ENCODE measurements at regions not wholly inside any gene's neighbourhood (a gene's known extent, or its start where the extent isn't known, plus 50 kb on each side); places are given as distances from the start of the nearest gene placed in this dataset.
"Not testable (repeated sequence)": the region's sequence is repeated elsewhere in the genome, so short reads cannot be mapped to it uniquely, and the experiment has no call there.

DNA sequence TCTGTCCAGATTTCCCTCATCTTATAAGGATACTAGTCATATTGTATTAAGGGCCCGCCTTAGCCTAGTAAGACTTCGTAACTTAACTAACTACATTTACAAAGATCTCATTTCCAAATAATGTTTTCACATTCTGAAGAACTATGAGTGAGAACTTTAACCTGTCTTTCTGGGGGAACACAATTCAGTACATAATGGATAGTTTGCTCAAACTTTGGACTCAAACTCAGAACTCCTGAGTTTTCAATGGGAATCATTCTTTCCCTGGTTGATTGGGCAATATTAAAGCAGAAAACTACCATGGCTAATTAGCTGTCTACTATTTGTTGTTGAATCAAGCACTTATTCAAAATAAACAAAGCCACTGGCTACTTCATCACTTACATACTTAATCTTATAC lies 522.9 kb downstream of the REEP3 start:
- TF ChIP-seq ZNF8 (CRISPR knock-in tag; IDR thresholded peaks at IDR 0.05) (no peak), ZFP3 (CRISPR knock-in tag; IDR thresholded peaks at IDR 0.05) (no peak), SNAI2 (CRISPR knock-in tag; IDR thresholded peaks at IDR 0.05) (no peak)
- ATAC-seq: no peak

DNA sequence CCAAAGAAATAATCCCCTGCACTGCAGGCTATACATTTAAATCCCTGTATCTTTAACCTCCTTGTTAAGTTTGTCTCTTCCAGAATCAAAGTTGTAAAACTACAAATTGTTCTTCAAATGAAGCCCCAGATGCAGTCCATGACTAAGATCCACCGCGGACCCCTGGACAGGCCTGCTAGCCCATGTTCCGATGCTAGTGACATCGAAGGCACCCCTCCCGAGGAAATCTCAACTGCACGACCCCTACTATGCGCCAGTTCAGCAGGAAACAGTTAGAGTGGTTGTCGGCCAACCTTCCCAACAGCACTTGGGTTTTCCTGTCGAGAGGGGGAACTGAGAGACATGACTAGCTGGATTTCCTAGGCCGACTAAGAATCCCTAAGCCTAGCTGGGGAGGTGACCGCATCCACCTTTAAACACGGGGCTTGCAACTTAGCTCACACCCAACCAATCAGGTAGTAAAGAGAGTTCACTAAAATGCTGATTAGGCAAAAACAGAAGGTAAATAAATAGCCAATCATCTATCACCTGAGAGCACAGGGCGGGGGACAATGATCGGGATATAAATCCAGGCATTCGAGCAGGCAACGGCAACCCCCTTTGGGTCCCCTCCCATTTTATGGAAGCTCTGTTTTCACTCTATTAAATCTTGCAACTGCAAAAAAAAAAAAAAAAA lies 523.9 kb downstream of the REEP3 start:
- ATAC-seq: not testable (repeated sequence)

DNA sequence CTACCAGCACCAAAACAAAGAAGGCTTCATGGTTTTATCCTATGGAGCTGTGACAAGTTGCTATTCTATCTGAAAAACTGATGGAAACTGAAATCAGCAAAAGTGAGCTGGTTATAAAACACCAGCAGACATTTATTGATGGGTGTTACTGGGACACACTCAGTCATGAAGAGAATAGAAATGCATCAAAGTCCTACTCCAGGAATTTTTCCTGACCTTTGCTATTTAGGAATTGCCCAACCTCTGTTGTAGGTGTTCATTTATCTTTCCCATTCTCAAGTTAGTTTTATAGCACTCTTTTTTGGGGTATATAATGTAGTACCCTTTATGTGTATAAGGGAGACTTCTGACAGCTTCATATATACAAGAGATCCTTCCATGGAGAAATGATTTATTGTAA lies 533.2 kb downstream of the REEP3 start:
- TF ChIP-seq, protein P1, sequence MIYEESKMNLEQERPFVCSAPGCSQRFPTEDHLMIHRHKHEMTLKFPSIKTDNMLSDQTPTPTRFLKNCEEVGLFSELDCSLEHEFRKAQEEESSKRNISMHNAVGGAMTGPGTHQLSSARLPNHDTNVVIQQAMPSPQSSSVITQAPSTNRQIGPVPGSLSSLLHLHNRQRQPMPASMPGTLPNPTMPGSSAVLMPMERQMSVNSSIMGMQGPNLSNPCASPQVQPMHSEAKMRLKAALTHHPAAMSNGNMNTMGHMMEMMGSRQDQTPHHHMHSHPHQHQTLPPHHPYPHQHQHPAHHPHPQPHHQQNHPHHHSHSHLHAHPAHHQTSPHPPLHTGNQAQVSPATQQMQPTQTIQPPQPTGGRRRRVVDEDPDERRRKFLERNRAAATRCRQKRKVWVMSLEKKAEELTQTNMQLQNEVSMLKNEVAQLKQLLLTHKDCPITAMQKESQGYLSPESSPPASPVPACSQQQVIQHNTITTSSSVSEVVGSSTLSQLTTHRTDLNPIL (CRISPR knock-in tag; IDR thresholded peaks at IDR 0.05; ENCODE audit: low read depth): no peak
- TF ChIP-seq SNAI2 (CRISPR knock-in tag; IDR thresholded peaks at IDR 0.05) (no peak), BACH2 (CRISPR knock-in tag; IDR thresholded peaks at IDR 0.05; ENCODE audit: borderline replicate concordance) (no peak)
- TF ChIP-seq, protein P2, sequence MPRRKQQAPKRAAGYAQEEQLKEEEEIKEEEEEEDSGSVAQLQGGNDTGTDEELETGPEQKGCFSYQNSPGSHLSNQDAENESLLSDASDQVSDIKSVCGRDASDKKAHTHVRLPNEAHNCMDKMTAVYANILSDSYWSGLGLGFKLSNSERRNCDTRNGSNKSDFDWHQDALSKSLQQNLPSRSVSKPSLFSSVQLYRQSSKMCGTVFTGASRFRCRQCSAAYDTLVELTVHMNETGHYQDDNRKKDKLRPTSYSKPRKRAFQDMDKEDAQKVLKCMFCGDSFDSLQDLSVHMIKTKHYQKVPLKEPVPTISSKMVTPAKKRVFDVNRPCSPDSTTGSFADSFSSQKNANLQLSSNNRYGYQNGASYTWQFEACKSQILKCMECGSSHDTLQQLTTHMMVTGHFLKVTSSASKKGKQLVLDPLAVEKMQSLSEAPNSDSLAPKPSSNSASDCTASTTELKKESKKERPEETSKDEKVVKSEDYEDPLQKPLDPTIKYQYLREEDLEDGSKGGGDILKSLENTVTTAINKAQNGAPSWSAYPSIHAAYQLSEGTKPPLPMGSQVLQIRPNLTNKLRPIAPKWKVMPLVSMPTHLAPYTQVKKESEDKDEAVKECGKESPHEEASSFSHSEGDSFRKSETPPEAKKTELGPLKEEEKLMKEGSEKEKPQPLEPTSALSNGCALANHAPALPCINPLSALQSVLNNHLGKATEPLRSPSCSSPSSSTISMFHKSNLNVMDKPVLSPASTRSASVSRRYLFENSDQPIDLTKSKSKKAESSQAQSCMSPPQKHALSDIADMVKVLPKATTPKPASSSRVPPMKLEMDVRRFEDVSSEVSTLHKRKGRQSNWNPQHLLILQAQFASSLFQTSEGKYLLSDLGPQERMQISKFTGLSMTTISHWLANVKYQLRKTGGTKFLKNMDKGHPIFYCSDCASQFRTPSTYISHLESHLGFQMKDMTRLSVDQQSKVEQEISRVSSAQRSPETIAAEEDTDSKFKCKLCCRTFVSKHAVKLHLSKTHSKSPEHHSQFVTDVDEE (CRISPR knock-in tag; IDR thresholded peaks at IDR 0.05): no peak
- ATAC-seq: no peak

DNA sequence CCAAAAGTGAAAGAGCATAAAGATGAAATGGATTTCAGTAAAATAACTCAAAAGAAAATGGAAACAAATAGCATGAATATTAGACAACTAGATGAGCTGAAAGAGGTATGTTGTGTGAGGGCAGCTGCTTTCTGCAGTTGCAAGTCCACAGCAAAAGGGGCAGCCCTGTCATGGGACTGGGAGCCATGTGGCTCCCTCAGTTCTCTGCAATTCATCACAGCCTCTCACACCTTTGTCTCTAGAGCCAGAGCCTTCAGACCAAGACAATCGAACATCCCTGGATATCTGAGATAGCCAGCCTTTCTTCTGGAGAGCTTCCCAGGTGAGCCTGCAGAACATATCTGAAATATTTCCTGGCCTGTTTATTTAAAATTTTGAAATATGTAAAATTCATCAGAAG lies 538.7 kb downstream of the REEP3 start:
- TF ChIP-seq SNAI2 (CRISPR knock-in tag; IDR thresholded peaks at IDR 0.05): no peak
- TF ChIP-seq ZC3H10 (CRISPR knock-in tag; IDR thresholded peaks at IDR 0.05): no peak
- TF ChIP-seq, protein P2 (CRISPR knock-in tag; IDR thresholded peaks at IDR 0.05): no peak
- TF ChIP-seq ZNF70 (CRISPR knock-in tag; IDR thresholded peaks at IDR 0.05): no peak
- ATAC-seq: no peak

DNA sequence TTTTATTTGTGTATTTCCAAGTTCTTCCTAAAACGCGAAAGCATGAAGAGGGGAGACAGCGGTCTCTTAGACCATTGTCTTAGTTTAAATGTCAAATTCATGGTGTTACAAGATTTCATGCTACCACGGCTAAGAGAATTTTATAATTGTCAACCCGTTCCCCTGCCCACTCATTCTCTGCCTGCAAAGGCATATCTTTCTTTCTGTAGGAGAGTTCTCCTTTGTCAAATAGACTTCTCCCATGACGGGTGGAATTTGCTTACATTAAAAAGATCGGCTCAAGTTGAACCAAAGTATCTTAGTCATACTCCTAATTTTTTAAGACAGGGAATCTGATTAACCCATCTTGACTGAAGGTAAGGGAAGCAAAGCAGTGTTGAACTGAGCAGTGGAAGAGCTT lies 539.2 kb downstream of the REEP3 start:
- TF ChIP-seq, protein P3, sequence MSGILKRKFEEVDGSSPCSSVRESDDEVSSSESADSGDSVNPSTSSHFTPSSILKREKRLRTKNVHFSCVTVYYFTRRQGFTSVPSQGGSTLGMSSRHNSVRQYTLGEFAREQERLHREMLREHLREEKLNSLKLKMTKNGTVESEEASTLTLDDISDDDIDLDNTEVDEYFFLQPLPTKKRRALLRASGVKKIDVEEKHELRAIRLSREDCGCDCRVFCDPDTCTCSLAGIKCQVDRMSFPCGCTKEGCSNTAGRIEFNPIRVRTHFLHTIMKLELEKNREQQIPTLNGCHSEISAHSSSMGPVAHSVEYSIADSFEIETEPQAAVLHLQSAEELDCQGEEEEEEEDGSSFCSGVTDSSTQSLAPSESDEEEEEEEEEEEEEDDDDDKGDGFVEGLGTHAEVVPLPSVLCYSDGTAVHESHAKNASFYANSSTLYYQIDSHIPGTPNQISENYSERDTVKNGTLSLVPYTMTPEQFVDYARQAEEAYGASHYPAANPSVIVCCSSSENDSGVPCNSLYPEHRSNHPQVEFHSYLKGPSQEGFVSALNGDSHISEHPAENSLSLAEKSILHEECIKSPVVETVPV (CRISPR knock-in tag; IDR thresholded peaks at IDR 0.05): no peak
- TF ChIP-seq PPARA (CRISPR knock-in tag; IDR thresholded peaks at IDR 0.05; ENCODE audit: borderline replicate concordance) (no peak), ZNF8 (CRISPR knock-in tag; IDR thresholded peaks at IDR 0.05) (no peak), RARB (CRISPR knock-in tag; IDR thresholded peaks at IDR 0.05) (no peak), GLIS3 (CRISPR knock-in tag; IDR thresholded peaks at IDR 0.05) (no peak), ZC3H10 (CRISPR knock-in tag; IDR thresholded peaks at IDR 0.05) (no peak), ARNTL (CRISPR knock-in tag; IDR thresholded peaks at IDR 0.05; ENCODE audit: borderline replicate concordance, low read depth) (no peak), OSR1 (CRISPR knock-in tag; IDR thresholded peaks at IDR 0.05) (no peak)
- TF ChIP-seq, protein P4, sequence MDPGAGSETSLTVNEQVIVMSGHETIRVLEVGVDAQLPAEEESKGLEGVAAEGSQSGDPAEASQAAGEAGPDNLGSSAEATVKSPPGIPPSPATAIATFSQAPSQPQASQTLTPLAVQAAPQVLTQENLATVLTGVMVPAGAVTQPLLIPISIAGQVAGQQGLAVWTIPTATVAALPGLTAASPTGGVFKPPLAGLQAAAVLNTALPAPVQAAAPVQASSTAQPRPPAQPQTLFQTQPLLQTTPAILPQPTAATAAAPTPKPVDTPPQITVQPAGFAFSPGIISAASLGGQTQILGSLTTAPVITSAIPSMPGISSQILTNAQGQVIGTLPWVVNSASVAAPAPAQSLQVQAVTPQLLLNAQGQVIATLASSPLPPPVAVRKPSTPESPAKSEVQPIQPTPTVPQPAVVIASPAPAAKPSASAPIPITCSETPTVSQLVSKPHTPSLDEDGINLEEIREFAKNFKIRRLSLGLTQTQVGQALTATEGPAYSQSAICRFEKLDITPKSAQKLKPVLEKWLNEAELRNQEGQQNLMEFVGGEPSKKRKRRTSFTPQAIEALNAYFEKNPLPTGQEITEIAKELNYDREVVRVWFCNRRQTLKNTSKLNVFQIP (CRISPR knock-in tag; IDR thresholded peaks at IDR 0.05; ENCODE audit: borderline replicate concordance, low read depth): no peak
- TF ChIP-seq, protein P2 (CRISPR knock-in tag; IDR thresholded peaks at IDR 0.05): no peak
- ATAC-seq: no peak
